Neuronal stem cell (in vitro differentiated cells): ENCODE measurements at regions not wholly inside any gene's neighbourhood (a gene's known extent, or its start where the extent isn't known, plus 50 kb on each side); places are given as distances from the start of the nearest gene placed in this dataset.

Experiments
- DNase-seq: peaks from one replicate; pipeline ENCODE4 v3.0.0-alpha.2; 2013; ENCODE audit warnings: low spot score
- H2AFZ ChIP-seq: one replicate; pipeline ENCODE4 v1.6.1; 2013; ENCODE audit warnings: mild to moderate bottlenecking, low read length, inconsistent platforms
- H2AK5ac ChIP-seq: 2 replicates; pipeline ENCODE4 v1.6.1; 2013; ENCODE audit warnings: low read depth, mild to moderate bottlenecking, inconsistent platforms, low read length, moderate library complexity, mixed read lengths
- H2BK120ac ChIP-seq: 2 replicates; pipeline ENCODE4 v1.6.1; 2013; ENCODE audit warnings: low read depth, mild to moderate bottlenecking, inconsistent platforms, low read length, moderate library complexity, mixed read lengths
- H2BK12ac ChIP-seq: one replicate; pipeline ENCODE4 v1.6.1; 2013; ENCODE audit warnings: low read length, inconsistent platforms
- H2BK15ac ChIP-seq: 2 replicates; pipeline ENCODE4 v1.6.1; 2013; ENCODE audit warnings: mild to moderate bottlenecking, low read length, inconsistent platforms, mixed read lengths
- H2BK5ac ChIP-seq: one replicate; pipeline ENCODE4 v1.6.1; 2013; ENCODE audit warnings: inconsistent platforms, mild to moderate bottlenecking, low read length, moderate library complexity
- H3K14ac ChIP-seq: one replicate; pipeline ENCODE4 v1.6.1; 2013; ENCODE audit warnings: low read length, inconsistent platforms
- H3K18ac ChIP-seq: 2 replicates; pipeline ENCODE4 v1.6.1; 2013; ENCODE audit warnings: low read length, inconsistent platforms
- H3K23ac ChIP-seq: 2 replicates; pipeline ENCODE4 v1.6.1; 2013; ENCODE audit warnings: low read depth, mild to moderate bottlenecking, mixed read lengths, low read length, inconsistent platforms; ENCODE audit not compliant: poor library complexity
- H3K27ac ChIP-seq: replicated peaks from 3 replicates; pipeline ENCODE4 v1.5.1; 2013; ENCODE audit warnings: low read length, inconsistent platforms
- H3K27me3 ChIP-seq, 3 experiments: 2 replicates each; pipeline ENCODE4 v1.6.1; 2013; ENCODE audit warnings: low read length in 3 of 3, mild to moderate bottlenecking in 2 of 3, inconsistent platforms in 1 of 3, low read depth in 1 of 3, mixed read lengths in 1 of 3, moderate library complexity in 1 of 3; ENCODE audit not compliant: control insufficient read depth in 3 of 3, insufficient read depth in 3 of 3
- H3K36me3 ChIP-seq, 2 donors: replicated peaks in 1 of 2; 2 replicates each; pipeline ENCODE4 v1.6.1; 2013; ENCODE audit warnings: low read length in 2 of 2; ENCODE audit not compliant: control insufficient read depth in 2 of 2, insufficient read depth in 2 of 2
- H3K4ac ChIP-seq: 2 replicates; pipeline ENCODE4 v1.6.1; 2013; ENCODE audit warnings: inconsistent platforms, mild to moderate bottlenecking, low read length, moderate library complexity
- H3K4me1 ChIP-seq, 2 donors: 1 replicate in 1 of 2; 2 replicates in 1 of 2; pipeline ENCODE4 v1.6.1; 2013; ENCODE audit warnings: low read length in 2 of 2, low read depth in 1 of 2; ENCODE audit not compliant: control insufficient read depth in 2 of 2, insufficient read depth in 1 of 2
- H3K4me2 ChIP-seq: one replicate; pipeline ENCODE4 v1.6.1; 2013; ENCODE audit warnings: mild to moderate bottlenecking, low read length, inconsistent platforms; ENCODE audit not compliant: insufficient read depth, poor library complexity, severe bottlenecking
- H3K4me3 ChIP-seq, 2 donors: 2 replicates each; pipeline ENCODE4 v1.5.1; 2013; ENCODE audit warnings: low read length in 2 of 2, mild to moderate bottlenecking in 2 of 2, inconsistent platforms in 1 of 2, moderate library complexity in 1 of 2
- H3K79me1 ChIP-seq: one replicate; pipeline ENCODE4 v1.6.1; 2013; ENCODE audit warnings: low read depth, mild to moderate bottlenecking, inconsistent platforms, low read length, moderate library complexity
- H3K9ac ChIP-seq: one replicate; pipeline ENCODE4 v1.6.1; 2013; ENCODE audit warnings: mild to moderate bottlenecking, low read depth, low read length, inconsistent platforms; ENCODE audit not compliant: poor library complexity
- H3K9me3 ChIP-seq, 2 donors: replicated peaks in 1 of 2; 2 replicates each; pipeline versions ENCODE3 to v1.6.1; 2013; ENCODE audit warnings: low read length in 2 of 2, mild to moderate bottlenecking in 2 of 2, inconsistent platforms in 1 of 2, low read depth in 1 of 2, mixed read lengths in 1 of 2, moderate library complexity in 1 of 2; ENCODE audit not compliant: control insufficient read depth in 2 of 2, insufficient read depth in 1 of 2
- H4K8ac ChIP-seq: one replicate; pipeline ENCODE4 v1.6.1; 2013; ENCODE audit warnings: low read depth, mild to moderate bottlenecking, inconsistent platforms, low read length, moderate library complexity
- H4K91ac ChIP-seq: one replicate; pipeline ENCODE4 v1.6.1; 2013; ENCODE audit warnings: low read length, low read depth, mild to moderate bottlenecking, inconsistent platforms; ENCODE audit not compliant: poor library complexity
- WGBS, 2 donors: extraction: QIAGEN DNeasy Blood & Tissue Kit; methylation state at CpG; one replicate each; pipeline ENCODE4 v1.1.7; 2013; ENCODE audit warnings: missing lambda C conversion rate in 2 of 2, mixed read lengths in 1 of 2; ENCODE audit not compliant: insufficient read length in 2 of 2, insufficient replicate concordance in 1 of 2; ENCODE audit errors: extremely low coverage in 2 of 2; 5-methylcytosine and 5-hydroxymethylcytosine counted together

GRCh38 chr2:187879491-187879890 lies 325.3 kb upstream of the TFPI start:
- Histone ChIP-seq H3K14ac (no peak overlapping the region), H3K27me3 (no peaks in the 10 kb centered on the region), H3K23ac (no peak overlapping the region), H2AK5ac (no peak overlapping the region), H2BK15ac (no peak overlapping the region), H3K4ac (no peak overlapping the region), H3K4me3 (no peak overlapping the region), H4K91ac (no peak overlapping the region), H3K9me3 (no peaks in the 10 kb centered on the region), H3K4me1 (no peaks in the 10 kb centered on the region), H3K9ac (no peak overlapping the region), H3K18ac (no peak overlapping the region), H3K4me2 (no peak overlapping the region), H2BK5ac (no peak overlapping the region), H3K36me3 (no peaks in the 10 kb centered on the region), H2BK120ac (no peak overlapping the region), H2BK12ac (no peak overlapping the region), H3K79me1 (no peaks in the 10 kb centered on the region), H3K27ac (no peak overlapping the region), H2AFZ (no peak overlapping the region), H4K8ac (no peak overlapping the region)
- DNase-seq, result no peak
- WGBS, 2 donors, result no CpG with 5 or more reads among the region's 7 CpGs

- no peak overlapping the region for H3K14ac ChIP-seq
- no peaks in the 10 kb centered on the region for H3K27me3 ChIP-seq
- H2BK15ac ChIP-seq, result no peak overlapping the region
- H3K9ac ChIP-seq, result no peak overlapping the region
- no peak overlapping the region for H3K18ac ChIP-seq
- no peaks in the 10 kb centered on the region for H3K4me1 ChIP-seq
- no peak overlapping the region for H4K8ac ChIP-seq
- H2AK5ac ChIP-seq, result no peak overlapping the region
- H3K9me3 ChIP-seq, result no peaks in the 10 kb centered on the region
- H3K79me1 ChIP-seq, result no peaks in the 10 kb centered on the region
- H3K36me3 ChIP-seq, result no peaks in the 10 kb centered on the region
- no peak overlapping the region for H3K27ac ChIP-seq
- no peak overlapping the region for H2BK12ac ChIP-seq
- no CpG with 5 or more reads among the region's 1 CpG for WGBS, 2 donors
- no peak overlapping the region for H3K4me3 ChIP-seq
- no peak for DNase-seq
- no peak overlapping the region for H4K91ac ChIP-seq
- no peak overlapping the region for H2AFZ ChIP-seq
- no peak overlapping the region for H2BK120ac ChIP-seq
- H3K4me2 ChIP-seq, result no peak overlapping the region
- no peak overlapping the region for H3K4ac ChIP-seq
- H3K23ac ChIP-seq, result no peak overlapping the region
- no peak overlapping the region for H2BK5ac ChIP-seq
Observed at GRCh38 chr2:187884003-187884402, 329.8 kb upstream of the TFPI start.

- Histone ChIP-seq H4K8ac (no peak overlapping the region), H4K91ac (no peak overlapping the region), H2AFZ (no peak overlapping the region), H2AK5ac (no peak overlapping the region), H3K4me2 (no peak overlapping the region), H3K4me1 (no peaks in the 10 kb centered on the region), H3K14ac (no peak overlapping the region), H2BK15ac (no peak overlapping the region), H3K23ac (no peak overlapping the region), H2BK5ac (no peak overlapping the region), H3K27ac (no peak overlapping the region), H2BK12ac (no peak overlapping the region), H3K4ac (no peak overlapping the region), H3K27me3 (no peaks in the 10 kb centered on the region), H3K9ac (no peak overlapping the region), H3K18ac (no peak overlapping the region), H2BK120ac (no peak overlapping the region), H3K79me1 (no peaks in the 10 kb centered on the region), H3K36me3 (no peaks in the 10 kb centered on the region), H3K4me3 (no peak overlapping the region), H3K9me3 (no peaks in the 10 kb centered on the region)
- WGBS, 2 donors, result no CpG with 5 or more reads among the region's 2 CpGs
- DNase-seq, result no peak
Observed at GRCh38 chr2:187890690-187891089, 336.5 kb upstream of the TFPI start.

GRCh38 chr2:187900021-187900420 lies 345.8 kb upstream of the TFPI start:
- H3K18ac ChIP-seq, result no peak overlapping the region
- H2BK5ac ChIP-seq, result no peak overlapping the region
- H3K79me1 ChIP-seq, result no peaks in the 10 kb centered on the region
- no peak overlapping the region for H3K4me3 ChIP-seq
- H4K91ac ChIP-seq, result no peak overlapping the region
- no peak overlapping the region for H2AFZ ChIP-seq
- no peak overlapping the region for H2BK15ac ChIP-seq
- no peak overlapping the region for H3K23ac ChIP-seq
- H3K36me3 ChIP-seq, result no peaks in the 10 kb centered on the region
- no peak overlapping the region for H4K8ac ChIP-seq
- no peak overlapping the region for H3K4ac ChIP-seq
- no peaks in the 10 kb centered on the region for H3K4me1 ChIP-seq
- H3K4me2 ChIP-seq, result no peak overlapping the region
- H3K14ac ChIP-seq, result no peak overlapping the region
- no peak overlapping the region for H2BK120ac ChIP-seq
- H3K27me3 ChIP-seq, result no peaks in the 10 kb centered on the region
- no peak overlapping the region for H2AK5ac ChIP-seq
- no peak overlapping the region for H3K9ac ChIP-seq
- H3K27ac ChIP-seq, result no peak overlapping the region
- no peaks in the 10 kb centered on the region for H3K9me3 ChIP-seq
- no peak for DNase-seq
- H2BK12ac ChIP-seq, result no peak overlapping the region
